Mucosa of gallbladder (tissue), 1 donor: ENCODE measurements at regions not wholly inside any gene's neighbourhood (a gene's known extent, or its start where the extent isn't known, plus 50 kb on each side); places are given as distances from the start of the nearest gene placed in this dataset.

ENCODE experiments used
- DNase-seq: peaks from one replicate; pipeline ENCODE4 v3.0.0-alpha.2; 2020; ENCODE audit warnings: low spot score
- donor health status: DM: no; HTN: no; CAD: no.

DNA sequence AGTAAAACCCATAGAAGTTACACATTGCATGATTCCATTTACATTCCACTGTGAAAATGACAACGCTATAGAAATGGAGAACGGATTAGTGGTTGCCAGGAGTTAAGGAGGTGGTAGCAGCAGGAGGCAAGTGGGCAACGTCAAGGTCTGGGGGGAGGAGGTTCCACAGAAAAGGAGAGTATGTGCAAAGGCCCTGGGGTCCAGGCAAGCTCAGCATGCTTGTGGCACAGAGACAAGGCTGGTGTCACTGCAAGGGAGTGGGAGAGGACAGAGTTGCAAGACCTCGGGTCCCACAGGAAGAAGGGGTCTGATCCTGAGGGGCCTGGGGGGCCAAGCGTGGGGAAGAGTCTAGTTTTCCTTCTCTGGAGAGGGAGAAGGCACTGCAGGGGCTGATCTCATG lies 240.8 kb downstream of the MN1 start:
- DNase-seq: no peak

DNA sequence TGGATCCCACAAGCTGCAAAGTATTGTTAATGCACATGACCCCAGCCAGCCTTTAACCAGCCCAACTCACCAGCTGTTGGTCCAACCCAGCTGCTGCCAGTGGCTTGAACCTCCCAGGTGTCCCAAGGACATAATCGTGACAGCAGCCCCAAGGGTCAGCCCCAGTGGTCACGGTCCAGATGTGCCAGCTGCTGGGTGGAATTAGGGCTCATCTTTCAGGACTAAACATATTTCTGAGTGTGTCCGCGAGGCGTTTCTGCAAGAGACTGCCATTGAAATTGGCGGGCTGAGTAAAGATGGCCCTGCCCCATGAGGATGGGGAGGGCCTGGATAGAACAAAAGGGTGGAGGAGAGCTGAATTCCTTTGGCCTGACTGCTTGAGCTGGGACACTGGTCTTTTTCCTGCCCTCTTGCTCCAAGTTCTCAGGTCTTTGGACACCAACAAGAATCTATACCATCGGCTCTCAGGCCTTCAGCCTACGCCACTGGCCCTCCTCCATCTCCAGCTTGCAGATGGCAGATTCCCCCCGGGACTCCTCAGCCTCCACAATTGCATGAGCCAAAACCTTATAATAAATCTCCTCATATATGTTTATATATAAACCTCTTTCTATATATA lies 240.2 kb downstream of the MN1 start:
- DNase-seq: no peak

DNA sequence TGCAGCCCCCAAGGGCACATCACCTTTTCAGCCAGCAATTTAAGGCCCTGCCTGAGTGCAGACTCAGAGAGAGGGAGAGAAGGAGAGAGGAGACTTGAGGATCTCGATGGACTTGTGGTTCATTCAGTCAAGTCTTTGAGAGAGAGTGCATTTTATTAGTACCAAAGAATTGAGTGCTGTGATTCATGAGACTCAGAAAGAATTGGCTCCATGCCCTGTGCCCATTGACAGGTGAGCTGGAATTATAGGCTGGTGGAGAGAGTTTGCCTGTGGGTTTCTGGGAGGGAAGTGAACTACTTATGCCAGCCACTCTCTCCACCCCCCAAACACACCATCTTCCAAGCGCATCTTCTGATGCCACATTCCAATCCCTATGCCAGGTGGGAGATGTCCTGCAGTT lies 236.8 kb downstream of the MN1 start:
- peak; percentile 24 for DNase-seq

DNA sequence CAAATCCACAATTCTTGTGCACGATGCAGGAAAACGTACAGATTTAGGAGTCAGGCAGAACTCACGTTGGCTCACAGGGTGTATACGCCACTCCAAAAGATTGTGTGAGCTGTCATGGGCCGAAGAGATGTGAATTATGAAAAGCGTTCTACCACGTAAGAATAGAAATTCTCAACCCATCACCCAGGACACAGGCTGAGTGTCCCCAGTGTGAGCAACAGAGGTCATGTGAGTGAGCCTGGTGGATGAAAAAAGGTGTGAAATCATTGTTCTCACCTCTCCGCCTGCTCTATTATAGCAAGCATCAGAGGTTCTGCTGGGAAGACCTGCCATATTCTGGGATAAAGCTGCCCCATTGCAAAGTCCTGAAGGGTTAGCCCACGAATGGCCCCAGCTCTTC lies 235.0 kb downstream of the MN1 start:
- DNase-seq: no peak

DNA sequence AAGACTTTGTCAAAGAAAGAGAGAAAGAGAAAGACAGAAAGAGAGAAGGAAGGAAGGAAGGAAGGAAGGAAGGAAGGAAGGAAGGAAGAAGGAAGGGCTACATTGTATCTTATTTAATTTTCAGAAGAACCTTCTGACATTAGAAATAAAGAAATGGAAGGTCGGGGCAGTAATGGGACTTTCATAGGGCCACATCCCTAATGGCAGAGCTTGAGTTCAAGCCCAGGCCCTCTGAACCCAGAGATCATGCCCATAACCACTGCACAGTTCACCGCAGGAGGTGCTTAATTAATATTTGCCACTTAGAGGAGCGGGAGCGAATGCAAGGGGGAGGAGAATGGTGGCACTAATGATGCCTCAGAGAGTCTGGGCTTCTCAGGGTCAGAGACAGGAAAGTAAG lies 233.3 kb downstream of the MN1 start:
- no peak for DNase-seq

DNA sequence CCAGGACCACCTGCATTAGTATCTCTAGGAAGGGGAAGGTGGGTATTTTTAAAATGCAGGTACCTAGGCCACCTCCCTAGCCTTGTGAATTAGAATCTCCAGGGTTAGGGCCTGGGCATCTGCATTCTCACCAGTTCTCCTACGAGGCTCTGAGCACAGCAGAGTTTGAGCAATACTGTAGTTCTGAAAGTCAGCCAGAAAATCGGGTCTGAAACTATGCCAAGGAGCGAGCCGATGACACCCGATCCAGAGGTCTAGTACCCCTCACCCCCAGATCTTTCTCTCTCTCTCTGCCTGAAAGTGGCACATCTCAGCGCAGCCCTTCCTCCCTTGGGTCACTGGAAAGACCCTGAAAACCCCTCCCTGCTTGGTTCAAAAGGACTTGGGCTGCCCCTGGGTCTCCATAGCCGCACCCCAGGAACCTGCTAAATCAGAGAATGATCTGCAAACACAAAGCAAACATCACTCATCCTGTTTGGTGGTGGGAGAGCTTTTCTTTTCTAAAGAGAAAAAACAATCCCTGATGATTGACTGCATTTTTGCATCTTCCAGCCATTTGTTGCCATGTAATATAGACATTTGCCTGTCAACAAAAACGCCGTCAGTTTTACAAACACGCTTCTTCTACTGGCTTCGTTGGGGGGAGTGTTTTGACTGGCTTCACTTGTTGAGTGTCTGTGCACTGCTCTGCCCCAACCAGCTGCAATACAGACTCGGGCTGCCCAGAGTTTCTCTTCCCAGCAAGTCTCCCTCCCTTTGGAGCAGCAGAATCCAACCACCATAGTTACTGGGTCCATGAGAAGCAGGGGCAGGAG lies 229.9 kb downstream of the MN1 start:
- DNase-seq: no peak

DNA sequence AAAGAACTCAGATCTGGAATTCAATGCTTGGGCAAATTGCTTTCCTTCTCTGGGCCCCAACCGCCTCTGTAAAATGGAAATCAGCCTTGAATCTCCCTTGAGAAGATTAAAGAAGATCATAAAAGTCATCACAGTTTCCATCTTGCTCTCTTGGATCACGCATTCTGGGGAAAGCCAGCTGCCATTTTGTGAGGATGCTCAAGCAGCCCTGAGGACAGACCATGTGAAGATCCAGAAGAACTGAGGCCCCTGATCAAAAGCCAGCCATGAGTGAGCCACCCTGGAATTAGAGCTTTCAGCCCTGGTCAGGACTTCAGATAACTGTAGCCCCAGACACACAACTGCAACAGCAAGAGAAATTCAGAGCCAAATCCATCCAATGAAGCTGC lies 229.3 kb downstream of the MN1 start:
- DNase-seq: no peak

DNA sequence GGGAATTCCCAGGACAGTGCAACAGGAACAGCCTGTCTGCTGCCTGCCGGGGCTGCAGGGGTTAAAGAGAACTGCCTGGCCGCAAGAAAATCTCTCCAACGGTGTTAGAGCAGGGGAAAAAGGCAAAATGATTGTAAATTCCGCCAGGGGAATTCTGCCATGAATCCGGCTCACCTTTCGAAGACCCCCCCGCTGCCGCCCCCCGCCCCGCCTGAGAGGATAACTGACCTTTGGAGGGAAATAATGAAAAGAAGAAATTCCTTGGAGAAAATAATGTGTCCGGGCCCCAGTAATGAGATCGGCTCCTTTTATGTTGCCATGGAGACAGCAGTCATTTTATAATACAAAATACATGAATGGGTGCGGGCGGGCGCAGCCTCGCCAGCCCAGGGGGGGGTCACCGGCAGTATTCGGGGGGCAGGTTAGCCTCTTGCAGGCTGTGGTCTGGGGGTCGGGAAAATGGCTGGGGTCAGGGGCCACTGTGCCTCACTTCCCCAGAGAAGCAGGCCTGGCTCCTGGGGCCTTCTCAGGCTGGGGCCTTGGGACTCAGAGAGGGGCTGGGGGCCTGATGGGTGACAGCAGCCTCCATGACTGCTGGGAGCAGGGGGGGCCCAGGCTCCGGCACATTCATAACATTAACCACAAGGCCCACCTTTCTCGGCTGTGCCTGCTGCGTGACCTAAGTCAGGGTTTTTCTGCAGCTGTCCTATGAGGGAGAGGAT lies 228.1 kb downstream of the MN1 start:
- no peak for DNase-seq

DNA sequence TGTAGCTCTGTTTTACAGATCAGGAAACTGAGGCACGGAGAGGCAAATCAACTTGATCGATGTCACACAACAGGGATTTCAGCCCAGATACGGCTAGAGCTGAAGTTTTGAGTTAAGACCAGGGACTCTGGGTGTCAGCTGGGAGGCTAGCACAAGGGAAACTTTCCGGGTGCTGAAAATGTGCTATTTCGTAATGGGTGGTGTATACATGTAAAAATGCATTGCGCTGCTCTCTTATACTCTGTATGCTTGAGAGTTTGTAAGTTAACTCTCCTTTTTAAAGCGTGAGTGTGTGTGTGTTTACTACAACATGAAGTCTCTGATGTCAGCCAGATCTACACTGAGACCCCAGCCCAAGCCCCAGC lies 227.6 kb downstream of the MN1 start:
- no peak for DNase-seq

DNA sequence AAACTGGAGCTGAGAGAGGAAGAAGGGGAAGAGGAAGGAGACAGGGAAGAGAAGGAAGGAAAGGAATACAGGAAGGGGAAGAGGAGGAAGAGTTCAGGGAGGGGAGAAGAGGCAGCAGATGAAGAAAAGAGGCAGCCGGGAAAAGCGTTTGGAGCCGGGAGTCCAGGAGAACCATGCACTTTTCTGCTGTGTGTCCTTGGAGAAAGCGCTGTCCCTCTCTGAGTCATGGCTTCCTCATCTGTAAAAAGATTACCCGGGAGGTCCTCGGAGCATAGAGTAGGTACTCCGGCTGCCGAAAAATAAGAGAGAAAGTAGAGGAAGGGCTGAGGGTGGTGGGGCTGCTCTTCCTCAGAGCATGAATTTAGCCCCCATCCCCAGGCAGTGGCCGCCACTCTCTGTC lies 226.9 kb downstream of the MN1 start:
- DNase-seq: no peak

DNA sequence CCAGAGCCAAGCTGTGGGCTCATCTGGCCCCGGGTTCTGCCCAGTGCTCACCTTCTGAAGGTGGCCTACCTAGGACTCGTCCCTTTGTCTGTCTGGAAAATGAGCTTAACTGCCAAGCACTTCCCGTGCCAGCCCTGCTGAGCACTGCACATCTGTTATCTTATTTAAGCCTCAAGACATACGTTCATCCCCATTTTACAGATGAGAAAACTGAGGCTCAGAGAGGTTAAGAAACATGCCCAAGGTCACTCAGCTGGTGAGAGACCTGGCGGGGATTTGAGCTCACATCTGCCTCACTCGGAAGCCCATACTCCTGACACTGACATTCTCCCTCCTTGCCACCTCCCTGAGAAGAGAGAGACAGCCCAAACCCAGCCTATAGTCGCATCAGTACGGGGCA lies 226.2 kb downstream of the MN1 start:
- DNase-seq: no peak

DNA sequence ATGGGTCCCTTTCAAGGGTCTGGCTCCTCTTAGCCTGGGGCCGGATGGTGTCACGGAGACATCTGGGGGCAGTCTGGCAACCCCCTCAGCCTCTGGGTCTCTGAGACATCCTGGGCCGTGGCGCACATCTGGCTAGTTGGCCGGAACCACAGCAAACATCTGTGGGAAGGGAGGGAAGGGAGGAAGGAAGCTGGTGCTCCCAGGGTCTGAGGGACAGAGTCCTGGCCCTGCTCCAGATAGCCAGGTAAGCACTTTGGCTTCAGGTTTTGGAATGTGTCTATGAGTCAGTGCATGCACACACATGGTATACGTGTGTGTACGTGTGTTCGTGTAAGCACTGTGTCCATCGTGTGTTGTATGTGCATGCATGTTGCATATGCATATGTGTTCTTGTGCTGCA lies 225.1 kb downstream of the MN1 start:
- no peak for DNase-seq

DNA sequence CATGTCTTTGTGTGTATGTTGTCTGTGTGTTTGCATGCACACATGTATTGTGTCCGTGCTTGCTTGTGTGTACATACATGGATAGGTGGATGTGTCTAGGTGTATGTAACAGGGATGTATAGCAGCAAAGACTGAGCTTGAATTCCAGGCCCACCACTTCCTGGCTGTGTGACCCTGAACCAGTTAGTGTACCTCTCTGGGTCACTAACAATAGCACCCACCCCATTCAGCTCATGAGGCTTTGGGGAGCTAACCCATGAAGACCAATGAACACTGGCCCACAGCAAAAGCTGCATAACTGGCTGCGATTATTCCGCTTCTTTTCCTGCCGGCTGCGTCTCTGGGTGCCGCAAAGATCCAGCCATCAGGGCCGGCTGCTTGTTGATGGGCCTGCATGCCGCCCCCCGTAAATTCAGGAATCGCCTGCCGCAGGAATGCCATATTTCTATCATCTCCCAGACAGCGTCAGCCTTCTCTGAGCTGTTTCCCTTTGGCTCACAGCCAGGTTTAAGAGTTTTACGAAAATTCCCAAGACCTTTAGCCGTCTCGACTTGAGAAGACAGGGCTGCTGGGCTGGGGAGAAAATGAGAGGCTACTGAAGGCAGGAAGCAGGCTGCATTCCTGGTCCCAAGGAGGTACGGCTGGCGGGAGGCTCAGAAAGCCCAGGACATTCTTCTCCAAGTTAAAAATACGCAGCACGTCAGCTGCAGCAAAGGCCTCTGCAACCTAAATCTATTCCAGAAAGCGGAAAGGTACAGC lies 224.6 kb downstream of the MN1 start:
- peak; percentile 20 for DNase-seq

DNA sequence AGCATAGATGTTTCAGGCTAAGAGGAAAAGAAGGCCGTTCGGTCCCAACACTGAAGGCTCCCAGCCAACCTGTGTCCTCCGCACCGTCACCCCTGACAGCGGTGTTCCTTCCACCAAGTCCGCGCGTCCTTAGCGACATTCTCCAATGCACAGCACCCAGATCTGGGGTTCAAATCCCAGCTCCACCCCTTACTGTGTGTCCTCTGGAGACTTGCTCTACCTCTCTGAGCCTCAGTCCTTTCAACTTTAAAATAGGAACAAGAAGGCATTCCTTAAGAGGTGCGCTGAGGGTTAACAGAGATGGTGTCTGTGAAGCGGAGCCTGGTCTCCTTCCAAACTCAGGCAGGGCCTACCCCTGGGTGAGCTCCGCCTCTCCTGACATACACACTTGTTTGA lies 224.0 kb downstream of the MN1 start:
- DNase-seq: no peak

DNA sequence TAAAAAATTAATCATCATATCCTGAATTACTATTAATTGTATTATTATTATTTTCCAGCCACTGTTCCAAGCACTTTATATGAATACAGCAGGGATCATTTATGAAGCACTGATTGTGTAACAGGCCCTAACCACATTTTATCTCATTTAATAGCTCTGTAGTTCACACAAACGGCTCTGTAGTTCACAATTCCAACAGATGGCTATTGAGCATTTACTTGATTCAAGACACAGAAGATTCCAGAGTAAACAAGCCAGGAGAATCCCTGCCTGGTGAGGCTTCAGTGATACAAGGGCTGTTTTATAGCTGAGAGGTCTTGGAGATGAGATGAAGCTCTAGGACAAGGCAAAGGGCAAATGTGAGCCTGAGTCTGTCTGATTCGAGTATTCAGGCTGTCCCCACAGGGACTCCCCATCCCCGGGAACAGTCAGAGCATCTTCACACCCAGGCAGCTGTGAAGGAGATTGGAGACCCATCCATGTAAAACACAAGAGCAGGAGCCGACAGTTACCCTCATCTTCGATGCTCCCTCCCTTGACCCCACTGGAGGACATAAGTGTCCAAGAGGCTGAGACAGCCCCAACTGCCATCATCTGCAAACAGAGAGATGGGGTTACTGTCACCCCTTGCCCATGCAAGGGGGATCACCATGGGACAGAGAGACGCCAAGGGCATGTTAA lies 222.5 kb downstream of the MN1 start:
- DNase-seq: no peak

DNA sequence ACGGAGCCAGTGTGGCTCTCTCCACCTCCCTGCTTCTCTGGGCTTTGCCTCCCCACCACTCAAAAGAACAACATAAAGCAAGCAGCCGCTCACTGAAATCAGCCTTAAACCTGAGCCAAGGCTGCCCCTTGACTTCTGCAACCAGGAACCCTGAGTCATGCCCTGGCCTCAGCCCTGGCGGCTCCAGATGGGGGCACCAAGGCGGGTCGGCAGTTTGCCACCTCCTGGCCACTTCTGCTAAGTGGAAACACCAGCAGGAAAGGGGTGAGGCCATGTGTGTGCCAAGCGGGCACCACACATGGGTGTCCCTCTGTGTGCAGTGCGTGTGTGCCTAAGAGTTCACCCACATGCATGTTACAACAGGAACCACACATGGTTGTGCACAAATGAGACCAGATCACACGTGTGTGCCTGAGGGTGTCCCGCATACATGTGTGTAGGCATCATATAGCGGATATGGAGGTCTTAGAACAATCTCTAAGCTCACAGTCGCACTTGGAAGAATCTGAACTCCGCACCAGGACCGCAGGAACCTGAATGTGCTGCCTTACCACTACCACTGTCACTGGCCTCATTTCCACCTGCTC lies 221.2 kb downstream of the MN1 start:
- DNase-seq: no peak

DNA sequence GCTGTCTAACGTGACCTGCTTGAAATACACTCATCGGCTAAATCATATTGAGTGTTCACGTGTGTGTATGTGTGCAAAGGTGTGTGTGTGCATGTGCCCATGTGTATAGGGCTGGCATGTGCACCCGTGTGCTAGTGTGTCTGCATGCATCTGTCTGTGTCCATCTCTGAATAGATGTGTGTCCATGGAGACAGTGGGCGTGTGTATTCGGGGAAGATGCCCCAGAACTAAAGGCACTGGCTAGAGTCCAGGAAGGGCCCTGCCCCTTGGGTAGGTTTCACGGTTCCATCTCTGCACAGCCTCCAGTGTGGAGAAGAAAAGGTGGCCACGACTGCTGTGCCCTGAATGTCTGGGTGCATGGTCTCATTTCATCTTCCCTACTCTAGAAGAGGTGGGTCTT lies 220.3 kb downstream of the MN1 start:
- no peak for DNase-seq

DNA sequence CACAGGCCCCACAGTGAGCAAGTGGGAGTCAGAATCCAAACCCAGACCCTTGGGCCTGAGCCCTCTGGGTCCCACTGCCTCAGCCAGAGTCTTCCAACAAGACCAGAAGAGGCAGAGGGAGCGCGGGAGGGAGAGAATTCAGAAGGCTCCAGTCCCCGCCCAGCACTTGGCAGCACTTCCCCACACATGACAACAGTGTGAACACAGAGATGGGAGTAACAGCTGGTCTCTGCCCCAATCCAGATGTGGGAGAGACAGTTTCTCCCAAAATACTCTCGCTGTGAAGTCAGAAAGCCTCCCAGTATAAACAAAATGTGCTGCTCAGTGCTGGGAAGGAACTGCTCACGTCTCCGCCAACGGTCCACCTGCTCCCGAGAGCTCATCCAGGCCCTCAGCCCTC lies 219.9 kb downstream of the MN1 start:
- peak; percentile 75 for DNase-seq

DNA sequence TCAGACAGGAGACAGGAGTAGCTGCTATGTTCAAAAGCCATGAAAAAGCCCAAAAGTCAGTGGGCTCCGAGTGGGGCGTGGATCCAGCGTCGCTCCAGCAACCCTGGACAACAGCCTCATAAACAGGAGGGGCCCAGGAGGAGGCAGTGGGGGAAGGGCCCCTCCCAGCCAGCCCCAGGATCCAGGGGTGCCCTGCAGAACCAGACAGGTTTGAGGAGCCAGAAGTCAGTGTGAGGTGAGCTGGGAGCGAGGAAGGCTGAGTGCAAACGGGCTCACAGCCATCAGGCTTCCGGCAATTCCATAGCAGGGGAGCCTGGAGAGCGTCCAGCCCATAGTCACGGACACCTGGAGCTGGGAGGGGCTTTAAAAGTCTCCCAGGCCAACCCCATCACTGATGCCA lies 217.7 kb downstream of the MN1 start:
- no peak for DNase-seq

DNA sequence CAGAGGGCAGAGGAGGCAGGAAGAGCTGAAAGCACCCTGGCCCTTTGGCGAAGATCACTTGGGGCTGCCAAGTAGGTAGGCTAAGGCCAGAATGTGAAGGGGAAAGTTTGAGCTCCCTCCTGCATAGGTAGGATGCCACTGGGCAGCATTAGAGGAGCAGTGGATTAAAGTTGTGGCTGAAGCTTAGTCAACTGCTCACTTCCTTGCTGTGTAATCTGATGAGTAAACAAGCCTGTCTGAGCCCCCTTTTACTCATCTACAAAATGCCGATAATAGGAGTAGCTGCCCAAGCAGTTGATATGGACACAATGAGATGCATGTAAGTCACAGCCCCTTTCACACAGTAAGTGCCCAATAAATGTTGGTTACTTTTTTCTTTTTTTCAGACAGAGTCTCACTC lies 216.4 kb downstream of the MN1 start:
- no peak for DNase-seq

DNA sequence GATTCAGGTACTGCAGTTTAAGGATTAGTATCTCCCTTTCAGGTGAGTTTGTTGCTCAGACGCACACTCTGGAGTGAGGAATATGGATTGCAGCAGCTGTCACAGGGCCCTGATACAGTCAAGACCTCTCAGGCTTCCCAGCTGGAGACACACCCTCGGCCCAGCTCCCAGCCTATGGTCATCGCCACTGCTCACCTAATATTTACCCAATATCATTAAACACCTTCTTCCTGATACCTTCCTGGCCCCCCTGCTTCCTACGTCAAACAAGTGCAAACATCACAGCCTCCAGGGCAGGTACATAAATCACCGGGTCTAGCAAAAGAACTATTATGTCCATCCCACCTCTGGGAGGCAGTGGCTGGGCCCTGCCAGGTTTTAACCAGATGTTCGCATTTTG lies 213.3 kb downstream of the MN1 start:
- peak; percentile 73 for DNase-seq

DNA sequence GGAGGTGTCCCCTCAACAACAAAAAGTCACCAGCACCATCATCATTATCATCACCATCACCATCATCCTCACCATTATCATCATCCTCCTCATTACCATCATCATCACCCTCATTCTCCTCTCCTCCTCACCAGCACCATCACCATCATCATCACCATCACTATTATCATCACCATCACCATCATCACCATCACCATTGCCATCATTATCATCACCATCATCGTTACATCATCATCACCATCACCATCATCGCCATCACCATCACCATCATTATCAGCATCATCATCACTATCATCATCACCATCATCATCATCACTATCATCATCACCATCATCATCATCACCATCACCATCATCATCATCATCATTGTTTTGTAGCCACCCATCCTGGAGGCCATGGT lies 212.6 kb downstream of the MN1 start:
- DNase-seq: no peak
